Spleen (tissue), 7 donors: ENCODE measurements at regions not wholly inside any gene's neighbourhood (a gene's known extent, or its start where the extent isn't known, plus 50 kb on each side); places are given as distances from the start of the nearest gene placed in this dataset.

ENCODE experiments used
- POLR2A ChIP-seq, 3 donors: fragments of 450-650 bp; IDR thresholded peaks; one replicate each; pipeline ENCODE4 v1.5.1; 2017; ENCODE audit warnings: antibody characterized with exemption in 3 of 3, mild to moderate bottlenecking in 1 of 3
- TF ChIP-seq, protein P1 (sequence below), 11 experiments: fragments of 200-600 bp in 7 of 11; fragments of 450-650 bp in 4 of 11; sonication (generic) in 4 of 11; IDR thresholded peaks in 8 of 11; conservative IDR thresholded peaks in 3 of 11; 1 replicate in 7 of 11; 2 replicates in 4 of 11; pipeline versions ENCODE4 v1.4.0 to v1.8.0; 2016 to 2021; ENCODE audit warnings: antibody characterized with exemption in 11 of 11, inconsistent platforms in 4 of 11, mild to moderate bottlenecking in 1 of 11
- donor health status: DM: no; HTN: no; CAD: no; lungs with moderate emphysema.
- donor health status: DM: no; HTN: no; CAD: no.
- donor health status: DM: no; HTN: no; CAD: no.

DNA sequence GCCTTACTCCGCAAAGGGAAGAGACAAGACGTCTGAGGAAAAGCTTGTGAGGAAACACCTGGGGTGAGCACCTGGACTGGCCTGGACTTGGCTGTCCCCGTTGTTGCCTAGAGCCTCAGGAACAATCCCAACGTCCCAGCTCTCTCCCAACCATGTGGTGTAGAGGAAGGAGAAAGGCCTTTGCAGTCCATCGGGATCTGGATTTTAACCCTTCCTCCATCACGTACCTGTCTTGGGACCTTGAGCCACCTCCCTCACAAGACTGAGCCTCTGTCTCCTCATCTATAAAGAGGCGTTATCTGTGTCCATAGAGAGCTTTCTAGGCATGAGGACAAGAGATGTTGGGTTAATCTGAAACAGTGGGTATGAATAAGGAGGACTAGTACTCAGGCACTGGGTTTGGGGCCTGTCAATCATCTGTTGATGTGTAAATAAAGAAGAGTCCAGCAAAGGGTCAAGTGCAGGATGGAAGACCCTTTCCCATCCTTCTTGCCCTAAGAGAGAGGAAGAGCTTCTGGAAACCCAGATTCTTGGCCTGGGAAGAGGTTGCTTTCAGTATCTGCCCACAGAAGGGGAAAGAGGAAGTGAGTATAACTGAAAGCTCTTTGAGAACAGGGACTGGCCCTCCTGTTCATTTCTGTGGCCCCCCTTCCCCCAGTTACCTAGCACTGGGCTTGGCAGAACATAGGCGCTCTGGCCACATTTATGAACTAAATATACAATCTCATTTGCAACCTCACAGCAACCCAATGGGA is 137.1 kb downstream of the PJA1 start:
- TF ChIP-seq, protein P1, sequence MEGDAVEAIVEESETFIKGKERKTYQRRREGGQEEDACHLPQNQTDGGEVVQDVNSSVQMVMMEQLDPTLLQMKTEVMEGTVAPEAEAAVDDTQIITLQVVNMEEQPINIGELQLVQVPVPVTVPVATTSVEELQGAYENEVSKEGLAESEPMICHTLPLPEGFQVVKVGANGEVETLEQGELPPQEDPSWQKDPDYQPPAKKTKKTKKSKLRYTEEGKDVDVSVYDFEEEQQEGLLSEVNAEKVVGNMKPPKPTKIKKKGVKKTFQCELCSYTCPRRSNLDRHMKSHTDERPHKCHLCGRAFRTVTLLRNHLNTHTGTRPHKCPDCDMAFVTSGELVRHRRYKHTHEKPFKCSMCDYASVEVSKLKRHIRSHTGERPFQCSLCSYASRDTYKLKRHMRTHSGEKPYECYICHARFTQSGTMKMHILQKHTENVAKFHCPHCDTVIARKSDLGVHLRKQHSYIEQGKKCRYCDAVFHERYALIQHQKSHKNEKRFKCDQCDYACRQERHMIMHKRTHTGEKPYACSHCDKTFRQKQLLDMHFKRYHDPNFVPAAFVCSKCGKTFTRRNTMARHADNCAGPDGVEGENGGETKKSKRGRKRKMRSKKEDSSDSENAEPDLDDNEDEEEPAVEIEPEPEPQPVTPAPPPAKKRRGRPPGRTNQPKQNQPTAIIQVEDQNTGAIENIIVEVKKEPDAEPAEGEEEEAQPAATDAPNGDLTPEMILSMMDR (IDR thresholded peaks at IDR 0.05 in 8 of 11, conservative IDR thresholded peaks at IDR 0.05 in 3 of 11), result no peak
- no peak for TF ChIP-seq POLR2A (IDR thresholded peaks at IDR 0.05)
